SK-N-SH (cell line): ENCODE measurements at regions not wholly inside any gene's neighbourhood (a gene's known extent, or its start where the extent isn't known, plus 50 kb on each side); places are given as distances from the start of the nearest gene placed in this dataset.

Experiments
- CTCF ChIA-PET: fragments of 300-600, 350-600 bp; formaldehyde crosslinking; extraction: SDS; loops from one replicate; lab custom pipeline; 2021; lab: Yijun Ruan, JAX
- POLR2A ChIA-PET: fragments of 350-600 bp; sonication (Branson Sonifier 250); formaldehyde crosslinking; extraction: SDS; loops from one replicate; lab custom pipeline; 2020; ENCODE audit warnings: antibody characterized with exemption, inconsistent platforms; lab: Yijun Ruan, JAX
- DNase-seq: peaks from one replicate; pipeline ENCODE4 v3.0.0; 2012
- H2AFZ ChIP-seq: fragments of 200-600 bp; sonication (generic); 2 replicates; pipeline ENCODE4 v1.8.1; 2016; ENCODE audit warnings: antibody characterized with exemption, mild to moderate bottlenecking, low read depth
- H3F3A ChIP-seq: fragments of 200-600 bp; sonication (generic); replicated peaks from 2 replicates; pipeline ENCODE3; 2016; ENCODE audit warnings: antibody characterized with exemption, mild to moderate bottlenecking; ENCODE audit not compliant: insufficient read depth
- H3K27ac ChIP-seq, 2 experiments: fragments of 200-500 bp in 1 of 2; fragments of 200-600 bp in 1 of 2; sonication (Bioruptor generic) in 1 of 2; sonication (generic), shearing (Covaris generic) in 1 of 2; 2 replicates each; pipeline versions ENCODE4 v1.5.1 to v1.6.1; 2014 to 2016; ENCODE audit warnings: low read depth in 2 of 2, inconsistent platforms in 1 of 2, low read length in 1 of 2, mild to moderate bottlenecking in 1 of 2, mixed read lengths in 1 of 2
- H3K27me3 ChIP-seq: fragments of 200-600 bp; sonication (generic), shearing (Covaris generic); 2 replicates; pipeline ENCODE4 v1.6.1; 2016; ENCODE audit warnings: mixed run types; ENCODE audit not compliant: insufficient read depth
- H3K36me3 ChIP-seq, 2 experiments: fragments of 200-500 bp in 1 of 2; fragments of 200-600 bp in 1 of 2; sonication (Bioruptor generic) in 1 of 2; sonication (generic) in 1 of 2; replicated peaks in 1 of 2; 2 replicates each; pipeline versions ENCODE3 to v1.5.1; 2014 to 2016; ENCODE audit warnings: low read length in 1 of 2, mild to moderate bottlenecking in 1 of 2; ENCODE audit not compliant: insufficient read depth in 2 of 2, control insufficient read depth in 1 of 2
- H3K4me1 ChIP-seq, 2 experiments: fragments of 200-500 bp in 1 of 2; fragments of 200-600 bp in 1 of 2; sonication (Bioruptor generic) in 1 of 2; sonication (generic), shearing (Covaris generic) in 1 of 2; 2 replicates each; pipeline versions ENCODE4 v1.5.1 to v1.6.1; 2014 to 2016; ENCODE audit warnings: low read depth in 1 of 2, low read length in 1 of 2, mixed run types in 1 of 2; ENCODE audit not compliant: insufficient read depth in 2 of 2, control insufficient read depth in 1 of 2
- H3K4me2 ChIP-seq: fragments of 200-600 bp; sonication (generic), shearing (Covaris generic); 2 replicates; pipeline ENCODE4 v1.6.1; 2017; ENCODE audit warnings: mixed run types
- H3K4me3 ChIP-seq, 2 experiments: fragments of 200-500 bp in 1 of 2; fragments of 200-600 bp in 1 of 2; sonication (Bioruptor generic) in 1 of 2; sonication (generic), shearing (Covaris generic) in 1 of 2; 2 replicates each; pipeline versions ENCODE4 v1.5.1 to v1.8.1; 2014 to 2016; ENCODE audit warnings: low read depth in 2 of 2, inconsistent platforms in 1 of 2, low read length in 1 of 2, mild to moderate bottlenecking in 1 of 2, mixed read lengths in 1 of 2, moderate library complexity in 1 of 2
- H3K79me2 ChIP-seq: fragments of 200-600 bp; sonication (generic); 2 replicates; pipeline ENCODE4 v1.8.1; 2017; ENCODE audit warnings: mild to moderate bottlenecking; ENCODE audit not compliant: insufficient read depth
- H3K9ac ChIP-seq: fragments of 200-600 bp; sonication (generic); 2 replicates; pipeline ENCODE4 v1.6.1; 2017; ENCODE audit warnings: mixed run types
- H3K9me2 ChIP-seq: fragments of 200-600 bp; sonication (generic); 2 replicates; pipeline ENCODE4 v1.6.1; 2017; ENCODE audit warnings: mixed run types
- H3K9me3 ChIP-seq: fragments of 200-600 bp; sonication (generic); 2 replicates; pipeline ENCODE4 v1.6.1; 2017; ENCODE audit warnings: mixed run types, mild to moderate bottlenecking, moderate library complexity
- H4K20me1 ChIP-seq: fragments of 200-600 bp; sonication (generic); 2 replicates; pipeline ENCODE4 v1.6.1; 2017; ENCODE audit warnings: mild to moderate bottlenecking, mixed run types; ENCODE audit not compliant: insufficient read depth
- CHD2 ChIP-seq: fragments of 150-350 bp; IDR thresholded peaks from 2 replicates; pipeline ENCODE4 v1.6.1; 2018; ENCODE audit warnings: low read length; ENCODE audit not compliant: partially characterized antibody
- ELF1 ChIP-seq: IDR thresholded peaks from 2 replicates; pipeline ENCODE4 v1.4.0; 2012
- EZH2phosphoT487 ChIP-seq: fragments of 200-600 bp; sonication (generic); IDR thresholded peaks from 2 replicates; pipeline ENCODE4 v1.6.1; 2017; ENCODE audit warnings: low read depth, mixed run types, mild to moderate bottlenecking, antibody characterized with exemption, moderate library complexity, borderline replicate concordance
- FOSL2 ChIP-seq: IDR thresholded peaks from 2 replicates; pipeline ENCODE4 v1.4.0; 2012; ENCODE audit warnings: low read depth, mild to moderate bottlenecking, moderate library complexity, borderline replicate concordance
- GABPA ChIP-seq: IDR thresholded peaks from 2 replicates; pipeline ENCODE4 v1.4.0; 2012; ENCODE audit warnings: low read depth, mild to moderate bottlenecking
- JUND ChIP-seq: IDR thresholded peaks from 2 replicates; pipeline ENCODE4 v1.4.0; 2012
- MEF2A ChIP-seq: IDR thresholded peaks from 2 replicates; pipeline ENCODE4 v1.4.0; 2012; ENCODE audit warnings: low read depth, borderline replicate concordance
- NFIC ChIP-seq: IDR thresholded peaks from 2 replicates; pipeline ENCODE4 v1.4.0; 2012; ENCODE audit warnings: borderline replicate concordance
- POLR2AphosphoS5 ChIP-seq: IDR thresholded peaks from 2 replicates; pipeline ENCODE4 v1.6.1; 2012; ENCODE audit warnings: low read depth, low read length
- RAD21 ChIP-seq: IDR thresholded peaks from 2 replicates; pipeline ENCODE4 v1.6.1; 2012; ENCODE audit warnings: mild to moderate bottlenecking, low read length
- TAF1 ChIP-seq: IDR thresholded peaks from 2 replicates; pipeline ENCODE4 v1.6.1; 2012; ENCODE audit warnings: low read depth, mild to moderate bottlenecking, low read length, moderate library complexity, borderline replicate concordance
- TEAD4 ChIP-seq: IDR thresholded peaks from 2 replicates; pipeline ENCODE4 v1.4.0; 2012; ENCODE audit warnings: mild to moderate bottlenecking, borderline replicate concordance; ENCODE audit not compliant: insufficient read depth
- WGBS: methylation state at CpG from one replicate; pipeline ENCODE4 v1.1.6; 2017; ENCODE audit warnings: low lambda C conversion rate; 5-methylcytosine and 5-hydroxymethylcytosine counted together
- TF ChIP-seq, protein P1 (sequence below): fragments of 200-600 bp; sonication (generic); IDR thresholded peaks from 2 replicates; pipeline ENCODE4 v1.6.1; 2017; ENCODE audit warnings: antibody characterized with exemption, mild to moderate bottlenecking, moderate library complexity
- TF ChIP-seq, protein P2 (sequence below): IDR thresholded peaks from 2 replicates; pipeline ENCODE4; 2012

DNA sequence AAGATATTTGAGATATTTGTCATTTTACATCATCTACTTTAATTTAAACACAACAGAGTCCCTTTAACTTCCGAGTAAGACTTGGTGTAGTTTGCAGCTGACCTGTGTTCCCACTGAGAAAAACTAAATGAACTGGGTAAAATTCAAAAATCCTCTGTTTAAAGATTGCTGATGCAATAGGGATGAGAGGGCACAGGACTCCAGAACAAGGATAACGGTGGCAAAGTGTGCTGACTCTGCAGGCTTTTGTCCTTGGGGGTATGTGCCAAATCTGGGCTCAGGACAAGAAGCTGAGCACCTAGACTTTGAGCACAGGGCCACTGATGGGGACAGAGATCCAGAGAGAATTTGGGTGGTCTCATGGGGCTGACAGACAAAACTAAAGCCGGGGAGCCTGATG lies 156.8 kb downstream of the CCDC71L start:
- Histone ChIP-seq H3K4me3 (no peak overlapping the region), H3K4me2 (no peak overlapping the region), H3K27me3 (no peaks in the 10 kb centered on the region), H3K9me2 (no peaks in the 10 kb centered on the region), H4K20me1 (no peaks in the 10 kb centered on the region), H3K27ac (no peak overlapping the region)
- CTCF ChIA-PET: interaction anchor here (1.2 to 1.8 kb wide), 2 partner anchors 15 to 328 kb away, joined by 3 to 8 read pairs; no protein-coding TSS in a partner anchor
- WGBS: 85% methylated on average over 3 of the region's 3 CpGs
- DNase-seq: no peak
- TF ChIP-seq JUND (no peak), CHD2 (no peak), TAF1 (no peak), TEAD4 (no peak), RAD21 (no peak), MEF2A (no peak), NFIC (no peak), ELF1 (no peak), EZH2phosphoT487 (no peak), GABPA (no peak), POLR2AphosphoS5 (no peak)
- TF ChIP-seq, protein P1, sequence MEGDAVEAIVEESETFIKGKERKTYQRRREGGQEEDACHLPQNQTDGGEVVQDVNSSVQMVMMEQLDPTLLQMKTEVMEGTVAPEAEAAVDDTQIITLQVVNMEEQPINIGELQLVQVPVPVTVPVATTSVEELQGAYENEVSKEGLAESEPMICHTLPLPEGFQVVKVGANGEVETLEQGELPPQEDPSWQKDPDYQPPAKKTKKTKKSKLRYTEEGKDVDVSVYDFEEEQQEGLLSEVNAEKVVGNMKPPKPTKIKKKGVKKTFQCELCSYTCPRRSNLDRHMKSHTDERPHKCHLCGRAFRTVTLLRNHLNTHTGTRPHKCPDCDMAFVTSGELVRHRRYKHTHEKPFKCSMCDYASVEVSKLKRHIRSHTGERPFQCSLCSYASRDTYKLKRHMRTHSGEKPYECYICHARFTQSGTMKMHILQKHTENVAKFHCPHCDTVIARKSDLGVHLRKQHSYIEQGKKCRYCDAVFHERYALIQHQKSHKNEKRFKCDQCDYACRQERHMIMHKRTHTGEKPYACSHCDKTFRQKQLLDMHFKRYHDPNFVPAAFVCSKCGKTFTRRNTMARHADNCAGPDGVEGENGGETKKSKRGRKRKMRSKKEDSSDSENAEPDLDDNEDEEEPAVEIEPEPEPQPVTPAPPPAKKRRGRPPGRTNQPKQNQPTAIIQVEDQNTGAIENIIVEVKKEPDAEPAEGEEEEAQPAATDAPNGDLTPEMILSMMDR: no peak
- TF ChIP-seq, protein P2, sequence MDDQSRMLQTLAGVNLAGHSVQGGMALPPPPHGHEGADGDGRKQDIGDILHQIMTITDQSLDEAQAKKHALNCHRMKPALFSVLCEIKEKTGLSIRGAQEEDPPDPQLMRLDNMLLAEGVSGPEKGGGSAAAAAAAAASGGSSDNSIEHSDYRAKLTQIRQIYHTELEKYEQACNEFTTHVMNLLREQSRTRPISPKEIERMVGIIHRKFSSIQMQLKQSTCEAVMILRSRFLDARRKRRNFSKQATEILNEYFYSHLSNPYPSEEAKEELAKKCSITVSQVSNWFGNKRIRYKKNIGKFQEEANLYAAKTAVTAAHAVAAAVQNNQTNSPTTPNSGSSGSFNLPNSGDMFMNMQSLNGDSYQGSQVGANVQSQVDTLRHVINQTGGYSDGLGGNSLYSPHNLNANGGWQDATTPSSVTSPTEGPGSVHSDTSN: no peak
- TF ChIP-seq, all 33 proteins: peak for 0
- POLR2A ChIA-PET: no interaction called here
- H3K9ac ChIP-seq: no peak overlapping the region
- no peak overlapping the region for H2AFZ ChIP-seq
- no peaks in the 10 kb centered on the region for H3K36me3 ChIP-seq
- H3K9me3 ChIP-seq: no peaks in the 10 kb centered on the region
- H3K79me2 ChIP-seq: no peaks in the 10 kb centered on the region
- H3F3A ChIP-seq: no peaks in the 10 kb centered on the region
- H3K4me1 ChIP-seq: no peaks in the 10 kb centered on the region; a peak in 1 of 4 replicates

DNA sequence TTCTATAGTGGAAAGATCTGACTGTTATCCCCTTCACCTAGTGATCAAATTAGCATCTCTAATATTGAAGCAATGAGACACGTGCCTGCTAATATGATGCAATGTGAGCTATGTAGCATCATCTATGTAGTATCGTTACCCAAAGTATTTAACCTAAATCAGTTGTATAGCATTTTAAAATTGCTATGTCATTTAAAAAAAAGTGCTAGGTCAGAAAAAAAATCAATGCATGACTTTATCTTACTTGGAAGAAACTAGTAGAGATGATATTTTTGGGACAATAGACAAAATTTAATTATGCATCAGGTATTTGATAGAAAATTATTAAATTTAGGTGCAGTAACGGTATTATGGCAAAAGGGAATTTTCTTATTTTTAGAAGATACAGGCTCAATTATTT lies 157.3 kb downstream of the CCDC71L start:
- H3K9me2 ChIP-seq: no peaks in the 10 kb centered on the region
- H3K79me2 ChIP-seq: no peaks in the 10 kb centered on the region
- WGBS: 90% methylated on average over 3 of the region's 3 CpGs
- no peaks in the 10 kb centered on the region for H3F3A ChIP-seq
- no peaks in the 10 kb centered on the region for H4K20me1 ChIP-seq
- no peak for DNase-seq
- ChIA-PET POLR2A (no interaction called here), CTCF (interaction anchor here (1.2 kb wide), 1 partner anchor 327 kb away, joined by 3 read pairs; no protein-coding TSS in a partner anchor)
- H2AFZ ChIP-seq: no peak overlapping the region
- no peaks in the 10 kb centered on the region; a peak in 1 of 4 replicates for H3K4me1 ChIP-seq
- no peak overlapping the region for H3K9ac ChIP-seq
- no peaks in the 10 kb centered on the region for H3K36me3 ChIP-seq
- H3K4me3 ChIP-seq: no peak overlapping the region
- TF ChIP-seq FOSL2 (no peak), MEF2A (no peak)
- no peak overlapping the region for H3K27ac ChIP-seq
- no peaks in the 10 kb centered on the region for H3K9me3 ChIP-seq
- H3K27me3 ChIP-seq: no peaks in the 10 kb centered on the region
- H3K4me2 ChIP-seq: no peak overlapping the region
